NCI-H510A treated with DMSO at 0.1 percent for 48 hours (cell line): ENCODE measurements at regions not wholly inside any gene's neighbourhood (a gene's known extent, or its start where the extent isn't known, plus 50 kb on each side); places are given as distances from the start of the nearest gene placed in this dataset.
"Not testable (repeated sequence)": the region's sequence is repeated elsewhere in the genome, so short reads cannot be mapped to it uniquely, and the experiment has no call there.

Experiments used
- DNase-seq: peaks from one replicate; lab custom pipeline; 2025; lab: John Stamatoyannopoulos, UW

- DNase-seq = peak; percentile 26
Measured at GRCh38 chr14:65153101-65153500, 50.8 kb upstream of the MAX start.

- DNase-seq = no peak
Measured at GRCh38 chr14:65156568-65157366, 54.5 kb upstream of the MAX start.

DNA sequence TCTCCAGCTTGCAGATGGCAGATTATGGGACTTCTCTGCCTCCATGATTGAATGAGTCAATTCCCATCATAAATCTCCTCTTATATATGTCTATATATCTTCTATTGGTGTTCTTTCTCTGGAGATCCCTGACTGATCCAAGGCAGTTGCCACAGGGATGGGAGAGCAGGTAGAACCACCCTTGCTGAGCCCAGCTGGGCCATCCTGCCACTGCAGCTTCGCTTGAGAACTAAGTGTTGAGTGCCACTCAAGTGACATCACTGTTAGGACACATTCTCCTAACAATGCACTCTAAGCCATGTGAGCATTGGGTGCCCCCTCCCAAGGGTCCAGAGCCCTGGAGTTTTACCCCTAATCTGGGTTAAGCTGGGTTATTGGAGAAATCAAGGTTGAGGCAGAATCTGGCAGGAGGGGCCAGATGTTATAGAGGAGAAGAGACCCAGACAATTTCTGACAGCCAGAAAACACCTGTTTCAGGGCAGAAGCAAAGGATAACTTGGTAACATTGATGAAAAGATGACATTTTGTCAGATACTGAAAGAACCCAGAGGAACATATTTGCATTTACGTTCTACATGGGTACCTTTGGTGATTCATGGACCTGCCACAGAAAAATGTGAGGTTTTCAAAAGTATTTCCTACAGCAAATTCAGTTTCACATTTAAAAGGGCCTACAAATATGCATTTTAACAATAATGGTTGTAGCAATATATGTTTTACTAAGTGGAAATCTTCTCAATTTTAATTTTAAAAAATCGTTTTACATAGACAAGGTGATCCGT is 57.2 kb upstream of the MAX start:
- no peak for DNase-seq

DNA sequence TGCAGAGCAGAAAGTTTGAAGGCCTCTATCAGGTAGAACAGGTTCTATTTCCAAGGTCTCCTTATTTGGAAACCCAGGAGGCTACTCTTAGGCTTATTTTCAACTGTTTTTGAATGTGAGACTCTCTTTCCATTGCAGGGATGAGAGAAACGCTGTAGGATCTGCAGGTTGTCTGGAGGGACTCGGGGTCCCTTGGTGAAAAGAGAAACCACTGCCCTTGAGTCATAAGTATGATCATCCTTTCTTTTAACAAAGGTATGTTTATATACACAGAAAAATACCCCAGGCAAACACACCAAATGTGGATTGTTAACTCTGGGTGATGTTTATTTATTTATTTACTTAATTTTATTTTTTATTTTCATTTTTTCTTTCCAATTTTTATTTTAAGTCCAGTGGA is 57.8 kb upstream of the MAX start:
- no peak for DNase-seq

DNA sequence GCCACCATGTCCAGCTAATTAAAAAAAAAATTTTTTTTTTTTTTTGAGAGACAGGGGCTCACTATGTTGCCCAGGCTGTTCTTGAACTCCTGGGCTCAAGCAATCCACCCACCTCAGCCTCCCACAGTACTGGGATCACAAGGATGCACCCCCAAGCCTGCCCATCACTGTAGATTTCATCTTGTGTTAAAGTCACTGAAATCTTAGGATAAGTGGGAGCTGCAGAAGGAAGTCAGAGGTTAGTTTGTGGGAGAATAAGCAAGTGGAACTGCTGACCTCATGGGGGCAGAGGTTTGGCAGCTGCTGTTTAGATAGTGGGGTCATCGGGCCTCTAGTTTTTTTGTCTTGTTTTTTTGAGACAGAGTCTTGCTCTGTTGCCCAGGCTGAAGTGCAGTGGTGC is 59.7 kb upstream of the MAX start:
- no peak for DNase-seq

- DNase-seq = peak; percentile 78
Measured at GRCh38 chr14:65164068-65164824, 61.9 kb upstream of the MAX start.

DNA sequence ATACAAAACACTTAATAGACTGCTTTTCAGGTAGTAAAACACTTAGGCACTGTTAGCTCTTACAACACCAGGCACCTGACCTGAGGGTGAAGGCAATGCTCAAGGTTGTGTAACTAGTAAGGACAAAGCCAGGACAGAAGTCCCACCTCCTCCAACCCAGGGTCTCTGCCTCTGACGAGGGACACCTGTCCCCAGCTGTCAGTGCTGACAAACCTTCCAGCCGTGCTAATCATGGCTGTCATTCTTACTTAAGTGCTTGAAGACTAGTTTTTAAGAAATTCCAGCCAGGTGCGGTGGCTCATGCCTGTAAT is 62.5 kb upstream of the MAX start:
- peak; percentile 13 for DNase-seq

DNA sequence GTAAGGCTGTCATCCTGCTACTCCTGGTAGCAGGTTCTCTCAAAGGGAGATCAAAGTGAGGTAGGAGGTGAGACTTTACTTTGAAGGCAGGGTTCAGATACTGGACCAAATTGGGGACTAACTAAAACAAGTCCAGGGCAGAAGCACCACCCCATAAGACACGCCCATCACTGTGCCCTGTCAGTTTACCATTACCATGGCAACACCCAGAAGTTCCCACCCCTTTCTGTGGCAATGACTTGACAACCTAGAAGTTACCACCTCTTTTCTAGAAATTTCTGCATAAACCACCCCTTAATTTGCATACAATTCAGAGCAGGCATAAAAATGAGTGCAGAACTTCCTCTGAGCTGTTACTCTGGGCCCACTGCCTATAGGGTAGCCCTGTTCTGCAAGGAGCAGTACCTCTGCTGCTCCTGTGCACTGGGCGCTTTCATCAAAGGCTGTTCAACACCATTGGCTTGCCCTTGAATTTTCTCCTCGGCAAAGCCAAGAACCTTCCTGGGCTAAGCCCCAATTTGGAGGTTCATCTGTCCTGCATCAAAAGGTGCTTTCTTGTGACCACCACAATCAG is 64.8 kb upstream of the MAX start:
- DNase-seq = no peak

DNA sequence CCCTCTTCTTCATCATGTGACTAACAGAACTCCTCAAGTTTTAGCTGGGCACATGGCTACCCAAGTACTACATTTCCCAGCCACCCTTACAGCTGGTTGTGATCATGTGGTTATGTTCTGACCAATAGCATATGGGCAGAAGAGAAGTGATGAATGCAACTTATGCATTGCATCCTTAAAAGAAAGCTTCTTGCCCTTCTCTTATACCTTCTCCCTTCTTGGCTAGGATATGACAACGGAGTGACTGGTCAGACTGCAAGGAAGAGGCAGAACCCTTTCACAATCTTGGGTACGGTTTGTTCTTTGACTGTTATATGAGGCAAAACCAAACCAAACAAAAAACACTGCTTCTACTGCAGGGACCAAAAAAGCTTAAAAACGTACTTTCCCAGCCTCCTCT is 66.5 kb upstream of the MAX start:
- DNase-seq = no peak

GRCh38 chr14:65169351-65169750 is 67.0 kb upstream of the MAX start:
- DNase-seq = no peak

DNA sequence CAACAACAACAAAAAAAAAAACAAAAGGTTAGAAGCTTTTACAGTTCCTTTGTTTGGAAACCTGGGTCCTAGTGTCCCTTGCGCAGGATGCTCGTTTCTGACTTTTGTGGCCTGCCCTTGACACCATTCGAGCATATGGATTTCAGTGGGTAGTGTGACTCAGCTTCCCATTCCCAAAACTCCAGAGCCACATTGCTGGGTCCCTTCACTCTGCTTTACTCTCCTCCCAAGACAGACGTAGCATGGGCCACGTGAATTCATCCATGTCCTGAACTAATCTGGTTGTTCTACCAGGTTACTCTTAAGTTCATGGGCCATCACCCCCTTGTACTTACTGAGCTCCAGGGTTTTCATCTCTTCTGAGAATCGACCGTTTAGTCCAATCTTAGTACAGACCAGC is 68.0 kb upstream of the MAX start:
- no peak for DNase-seq

DNA sequence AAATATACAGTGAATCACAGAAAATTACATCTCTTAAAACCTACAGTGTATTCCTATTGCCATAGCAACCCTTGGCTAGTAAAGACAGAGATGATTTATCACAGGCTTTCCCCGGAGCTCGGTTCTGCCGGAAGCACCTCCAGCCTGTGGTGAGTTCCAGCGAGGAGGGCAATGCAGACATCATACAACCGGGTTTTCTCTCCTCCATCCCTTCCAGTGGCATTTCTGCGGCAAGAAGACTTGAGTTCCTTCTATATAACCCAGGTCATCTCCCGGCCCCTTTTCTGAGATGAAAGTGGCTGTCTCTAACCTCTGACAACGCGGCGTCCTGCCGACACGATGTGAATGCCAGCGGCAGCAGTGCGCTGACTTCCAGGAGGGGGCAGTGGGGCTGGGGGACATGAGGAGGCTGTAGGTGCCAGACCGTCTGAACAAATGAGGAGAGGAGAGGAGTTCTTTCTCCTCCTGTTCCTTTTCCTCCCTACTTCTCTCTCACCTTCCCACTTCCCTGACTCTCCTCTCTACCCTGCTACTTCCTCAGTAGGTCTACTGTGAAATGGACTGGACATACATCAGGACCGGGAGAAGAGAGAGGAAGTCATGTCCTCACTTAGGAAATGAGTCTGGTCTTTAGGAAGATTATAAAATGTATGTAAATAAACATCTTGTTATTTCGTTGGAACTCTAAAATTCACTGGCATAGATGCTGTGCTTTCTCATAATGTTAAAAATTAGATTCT is 68.6 kb upstream of the MAX start:
- DNase-seq = no peak

DNA sequence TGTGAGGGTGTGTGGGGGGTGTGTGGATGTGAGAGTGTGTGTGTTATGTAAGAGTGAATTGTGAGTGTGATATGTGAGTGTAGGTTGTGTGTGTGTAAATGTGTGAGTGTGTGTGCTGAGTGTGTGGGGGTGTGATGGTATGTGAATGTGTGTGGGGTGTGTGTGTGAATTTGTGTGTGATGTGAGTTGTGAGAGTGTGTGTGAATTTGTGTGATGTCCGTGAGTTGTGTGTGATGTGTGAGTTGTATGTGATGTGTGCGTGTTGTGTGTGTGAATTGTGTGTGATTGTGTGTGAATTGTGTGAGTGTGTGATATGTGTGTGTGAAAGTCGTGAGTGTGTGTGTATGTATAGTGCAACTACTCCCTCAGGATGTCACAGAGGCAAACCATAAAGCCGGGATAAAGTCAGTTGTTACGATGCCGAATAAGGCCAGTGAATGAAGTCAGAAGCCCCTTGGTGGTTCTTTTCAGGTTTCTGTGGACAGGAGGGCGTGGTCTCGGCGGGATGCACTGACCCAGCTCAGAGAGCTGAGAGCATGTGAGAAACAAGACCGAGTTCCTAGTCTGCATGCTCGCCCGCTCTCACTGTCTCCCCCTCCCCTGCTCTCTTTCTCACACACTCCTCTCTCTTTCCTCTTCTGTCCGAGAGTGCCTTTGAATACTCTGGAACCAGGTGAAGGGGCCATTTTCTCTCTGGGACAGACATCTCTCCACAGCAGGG is 71.8 kb upstream of the MAX start:
- DNase-seq = no peak

GRCh38 chr14:65174783-65175182 is 72.5 kb upstream of the MAX start:
- no peak for DNase-seq

DNA sequence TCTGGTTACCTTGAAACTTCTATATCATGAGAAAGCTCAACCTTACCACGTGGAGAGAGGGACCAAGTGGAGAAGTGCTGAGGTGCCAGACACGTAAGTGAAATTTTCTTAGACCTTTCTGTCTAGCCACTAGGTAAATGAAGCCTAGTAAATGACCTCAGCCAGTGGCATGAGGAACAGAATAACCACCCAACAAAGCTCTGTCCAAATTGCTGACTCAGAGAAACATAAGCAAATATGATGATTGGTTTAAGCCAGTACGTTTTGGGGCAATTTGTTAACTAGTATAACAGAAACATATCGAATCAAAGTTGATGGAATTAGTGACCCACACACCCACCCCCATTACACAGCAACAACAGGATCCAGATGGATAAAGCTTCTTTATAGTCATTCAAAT is 75.2 kb upstream of the MAX start:
- no peak for DNase-seq

GRCh38 chr14:65179231-65179630 is 76.9 kb upstream of the MAX start:
- not testable (repeated sequence) for DNase-seq

- DNase-seq = no peak
Measured at GRCh38 chr14:65179918-65180724, 77.8 kb upstream of the MAX start.

DNA sequence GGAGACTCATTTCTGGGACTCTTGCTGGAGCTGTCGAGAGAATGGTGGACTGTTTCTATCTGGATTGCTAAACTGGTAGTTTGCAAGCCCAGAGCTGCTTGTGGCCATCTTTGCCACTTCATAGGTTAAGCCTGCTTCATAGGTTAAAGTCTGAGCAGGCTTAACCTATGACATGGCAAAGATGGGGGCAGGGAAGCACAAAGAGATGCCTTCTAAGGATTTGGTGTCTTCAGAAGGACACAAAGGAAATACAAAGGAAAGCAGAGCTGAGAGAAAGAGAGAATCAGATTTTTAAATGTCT is 78.4 kb upstream of the MAX start:
- DNase-seq = no peak

- no peak for DNase-seq
Measured at GRCh38 chr14:65184032-65184764, 81.9 kb upstream of the MAX start.

DNA sequence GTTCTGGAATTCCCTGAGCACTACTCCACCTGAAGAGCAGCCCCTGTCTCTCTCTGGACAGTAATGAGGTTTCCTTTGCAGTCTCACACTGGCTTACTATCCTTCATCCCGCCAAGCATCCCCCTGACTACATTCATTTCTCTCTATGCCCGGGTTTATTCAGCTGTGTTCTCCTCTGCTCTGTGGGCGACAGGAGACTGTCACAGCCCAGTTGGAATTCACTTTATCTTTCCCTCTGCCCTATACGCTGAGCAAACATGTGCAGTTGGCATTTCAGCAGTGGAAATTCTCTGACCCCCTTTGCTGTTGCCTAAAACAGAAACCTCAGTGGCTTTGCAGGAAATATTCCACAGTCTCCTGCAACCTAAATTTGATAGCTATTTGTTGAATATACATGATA is 83.5 kb upstream of the MAX start:
- DNase-seq = no peak
